DND-41 (cell line): ENCODE measurements at regions not wholly inside any gene's neighbourhood (a gene's known extent, or its start where the extent isn't known, plus 50 kb on each side); places are given as distances from the start of the nearest gene placed in this dataset.

Experiments used
- CTCF ChIP-seq: IDR thresholded peaks from 2 replicates; pipeline ENCODE4 v1.5.1; 2012; ENCODE audit warnings: borderline replicate concordance, low read length, moderate library complexity, mild to moderate bottlenecking; ENCODE audit not compliant: poor library complexity, severe bottlenecking; ENCODE audit errors: extremely low read depth
- EZH2 ChIP-seq: IDR thresholded peaks from 3 replicates; pipeline ENCODE4 v1.6.1; 2012; ENCODE audit warnings: borderline replicate concordance, low read depth, mild to moderate bottlenecking, moderate library complexity, low read length, inconsistent platforms; ENCODE audit not compliant: severe bottlenecking

DNA sequence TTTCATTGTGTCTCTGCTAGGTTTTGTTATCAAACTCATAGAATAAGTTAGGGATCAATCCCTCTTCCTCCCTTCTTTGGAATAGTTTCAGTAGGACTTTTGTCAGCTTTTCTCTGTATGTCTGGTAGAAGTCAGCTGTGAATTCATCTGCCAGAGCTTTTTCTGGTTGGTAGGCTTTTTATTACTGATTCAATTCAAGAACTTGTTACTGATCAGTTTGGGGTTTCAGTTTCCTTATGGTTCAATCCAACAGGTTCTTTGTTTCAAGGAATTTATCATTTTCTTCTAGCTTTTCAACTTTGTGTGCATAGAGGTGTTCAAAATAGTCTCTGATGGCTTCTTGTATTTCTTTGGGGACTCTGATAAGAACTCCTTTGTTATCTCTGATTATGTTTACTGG is 221.7 kb downstream of the FGF10 start:
- no peak for TF ChIP-seq CTCF
- TF ChIP-seq EZH2, result no peak
